Stimulated activated CD8-positive, alpha-beta memory T cell treated with anti-CD3 and anti-CD28 coated beads, Interleukin-15, amount 100 ng/mL, for 1 hour (primary cell): ENCODE measurements at regions not wholly inside any gene's neighbourhood (a gene's known extent, or its start where the extent isn't known, plus 50 kb on each side); places are given as distances from the start of the nearest gene placed in this dataset.
A peak's percentile ranks its signal among the peaks of the same experiment; 100 is the strongest.
"Not testable (repeated sequence)": the region's sequence is repeated elsewhere in the genome, so short reads cannot be mapped to it uniquely, and the experiment has no call there.

Source experiments
- DNase-seq: peaks from one replicate; pipeline ENCODE4 v3.0.0-alpha.2; 2020; ENCODE audit warnings: low read depth

DNA sequence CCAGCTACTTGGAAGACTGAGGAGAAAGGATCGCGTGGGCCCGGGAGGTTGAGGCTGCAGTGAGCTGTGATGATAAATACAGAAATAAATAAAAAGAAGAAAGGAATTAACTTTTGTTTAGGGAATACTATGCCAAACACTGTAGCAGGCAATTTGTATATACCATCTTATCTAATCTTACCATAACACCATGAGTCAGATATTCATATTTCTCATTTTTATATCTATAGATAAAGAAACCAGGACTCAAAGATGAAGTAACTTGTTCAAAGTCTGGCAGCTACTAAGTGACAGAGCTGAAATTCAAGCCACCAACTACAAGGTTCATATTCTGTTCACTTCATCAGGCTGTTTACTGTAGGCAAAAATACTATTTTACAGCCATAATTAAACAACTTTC is 119.2 kb upstream of the SLC39A10 start:
- DNase-seq: no peak

DNA sequence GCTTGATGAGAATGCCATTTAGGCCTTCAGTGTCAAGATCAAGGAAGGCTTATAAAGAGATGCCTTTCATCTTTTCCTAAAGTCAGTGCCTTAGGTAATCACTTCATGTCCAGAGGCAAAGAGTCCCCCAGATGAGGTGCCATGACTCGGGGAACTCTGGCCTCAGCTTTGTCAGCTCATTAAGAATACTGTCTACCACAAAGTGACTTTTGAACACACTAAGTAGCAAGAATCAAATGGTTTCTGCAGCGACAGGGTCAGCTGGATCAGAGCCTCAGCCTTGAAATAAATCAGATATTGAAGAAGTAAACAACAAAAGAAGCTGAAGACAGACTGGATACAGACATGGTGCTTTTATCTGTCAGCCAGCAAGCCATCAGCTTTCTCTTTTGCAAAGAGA is 120.1 kb upstream of the SLC39A10 start:
- no peak for DNase-seq

DNA sequence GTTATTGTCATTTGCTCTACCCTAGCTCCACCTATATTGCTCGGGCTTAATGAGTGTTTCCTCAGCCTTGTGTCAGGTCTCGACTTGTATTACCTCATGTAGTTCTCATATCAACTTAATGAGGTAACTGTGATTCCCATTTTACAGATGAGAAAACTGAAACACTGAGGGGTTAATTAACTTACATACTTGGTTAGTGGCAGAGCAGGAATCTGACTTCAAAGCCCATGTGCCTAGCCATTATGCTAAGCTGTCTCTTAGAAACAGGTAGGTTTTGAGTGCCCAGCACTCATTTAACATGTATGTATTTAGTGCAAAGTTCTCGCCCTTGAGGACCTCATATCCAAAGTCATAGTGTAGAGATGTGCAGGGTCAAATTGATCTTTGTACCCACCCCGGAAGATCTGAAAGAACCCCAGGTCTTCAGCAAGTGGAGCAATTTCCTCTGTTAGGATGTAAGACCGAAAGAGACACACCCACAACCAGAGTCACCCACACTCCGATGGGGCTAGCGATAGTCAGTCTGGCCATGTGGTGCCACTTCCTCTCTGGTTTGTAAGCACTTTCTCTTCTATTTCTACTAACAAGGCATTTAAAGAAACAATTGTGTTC is 121.0 kb upstream of the SLC39A10 start:
- peak; percentile 39 for DNase-seq

DNA sequence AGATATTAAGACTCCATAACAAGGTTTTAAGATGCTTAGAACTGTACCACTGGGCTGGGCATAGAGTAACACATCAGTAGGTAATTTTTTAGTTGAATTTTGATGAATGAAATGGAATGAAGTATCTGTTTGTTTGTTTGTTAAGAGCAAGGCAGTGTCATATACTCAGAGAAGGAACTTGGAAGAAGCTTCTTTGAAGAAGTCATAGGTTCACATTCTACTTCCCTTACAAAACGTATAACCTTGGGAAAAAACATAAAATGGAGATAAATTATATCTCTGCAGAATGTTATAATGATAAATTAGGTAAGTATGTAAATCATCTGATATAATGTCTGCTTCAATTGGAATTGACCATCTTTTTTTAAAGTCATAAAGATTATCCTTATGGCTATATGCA is 122.1 kb upstream of the SLC39A10 start:
- DNase-seq: no peak

DNA sequence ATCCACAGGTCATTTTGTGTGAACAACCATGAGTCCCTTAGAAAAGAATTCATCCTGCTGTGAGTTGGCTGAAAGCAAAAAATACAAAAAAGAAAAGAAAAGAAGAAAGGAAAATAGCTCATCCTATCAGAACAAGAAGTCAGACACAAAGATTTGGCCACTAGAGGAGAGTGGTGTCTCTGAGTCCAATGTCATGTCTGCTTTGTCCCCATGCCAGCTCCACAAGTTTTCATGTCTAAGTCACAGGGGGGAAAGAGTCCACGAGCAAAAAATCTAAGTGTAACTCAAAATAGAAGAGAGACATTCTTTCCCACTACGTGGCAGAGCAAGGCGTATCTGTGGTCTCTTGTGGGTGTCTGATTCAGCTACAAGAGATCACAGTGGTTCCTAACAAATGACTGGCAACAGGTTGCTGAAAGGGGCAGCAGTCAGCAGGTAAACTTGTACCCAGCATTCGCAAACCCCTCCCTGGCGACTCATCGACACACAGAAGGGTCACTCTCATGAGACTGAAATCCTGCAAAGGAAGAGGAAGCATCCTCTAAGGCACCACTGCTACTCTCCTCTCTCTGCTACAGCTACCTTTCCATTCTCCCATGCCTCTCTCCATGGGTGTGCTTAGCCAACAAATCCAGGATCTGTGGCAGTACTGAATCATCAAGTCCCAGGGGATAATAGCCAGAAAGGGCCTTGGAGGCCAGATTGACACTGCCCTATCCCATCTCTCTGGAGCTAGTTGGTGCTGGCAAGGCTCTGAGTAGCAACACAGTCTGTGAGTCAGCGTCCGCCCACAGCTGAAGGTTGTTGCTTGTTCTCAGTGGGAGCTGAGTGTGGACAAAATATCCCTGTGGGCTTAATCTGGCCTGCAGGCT is 123.0 kb upstream of the SLC39A10 start:
- DNase-seq: peak; percentile 20

DNA sequence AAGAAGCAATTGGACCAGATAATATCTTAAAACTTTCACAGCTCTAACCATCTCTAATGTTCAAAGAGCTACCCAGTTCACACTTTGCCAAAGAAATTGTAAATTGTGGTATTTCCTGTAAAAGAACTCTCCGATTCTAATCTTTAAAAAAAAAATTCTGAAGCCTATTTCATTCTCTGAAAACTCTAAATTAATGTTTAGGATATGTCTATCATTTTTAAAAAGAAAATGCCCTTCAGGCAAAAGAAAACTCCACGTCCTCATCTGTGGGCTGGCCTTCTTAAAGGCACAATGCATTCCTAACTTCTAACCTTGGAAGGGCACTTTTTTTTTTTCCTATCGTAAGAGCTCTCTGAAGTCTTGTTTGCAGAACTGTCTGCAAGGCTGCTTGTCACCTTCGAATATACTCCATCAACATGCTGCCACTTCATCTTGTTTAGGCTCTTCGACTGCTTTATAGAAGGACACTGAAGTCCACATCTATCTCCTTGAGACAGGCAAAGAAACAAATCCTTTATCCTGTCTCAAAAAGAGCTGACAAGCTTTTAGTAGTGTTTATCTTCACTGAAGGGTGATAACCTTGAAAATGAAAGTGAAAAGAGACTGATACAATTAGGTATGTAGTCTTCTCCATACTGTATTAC is 124.3 kb upstream of the SLC39A10 start:
- DNase-seq: no peak

DNA sequence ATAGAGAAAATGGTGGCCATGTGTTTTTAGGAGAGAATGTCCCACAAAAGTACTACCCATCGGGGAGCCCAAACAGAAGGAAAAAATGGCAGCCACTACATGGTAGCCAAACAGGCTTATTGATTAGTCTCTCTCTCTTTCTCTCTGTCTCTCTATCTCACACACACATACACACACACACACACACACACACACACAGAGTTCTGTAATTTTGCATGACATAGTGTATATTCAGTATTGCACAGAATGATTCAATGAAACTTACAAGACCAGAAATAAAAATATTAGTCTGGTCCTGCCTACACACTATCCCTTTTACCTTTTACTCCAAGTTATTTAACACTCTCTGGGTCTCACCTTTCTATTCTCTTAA is 124.8 kb upstream of the SLC39A10 start:
- no peak for DNase-seq

DNA sequence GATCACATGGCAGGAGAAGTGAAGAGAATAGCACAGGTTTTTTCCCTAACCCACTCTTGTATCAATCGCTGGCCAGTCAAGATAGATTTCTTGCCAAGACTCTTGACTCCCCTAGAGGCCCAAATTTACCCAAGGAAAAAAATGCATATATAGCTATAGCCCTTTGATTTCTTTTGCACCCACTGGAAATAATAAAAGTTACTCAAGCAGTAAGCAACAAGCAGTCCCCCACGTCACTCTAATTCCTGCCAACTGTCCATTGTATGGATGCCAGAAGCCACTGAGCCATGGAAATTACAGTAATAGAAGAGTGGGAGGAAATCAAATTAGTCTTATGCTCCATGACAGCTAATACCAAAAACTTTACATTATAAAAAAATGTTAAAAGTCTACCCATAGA is 125.3 kb upstream of the SLC39A10 start:
- no peak for DNase-seq

DNA sequence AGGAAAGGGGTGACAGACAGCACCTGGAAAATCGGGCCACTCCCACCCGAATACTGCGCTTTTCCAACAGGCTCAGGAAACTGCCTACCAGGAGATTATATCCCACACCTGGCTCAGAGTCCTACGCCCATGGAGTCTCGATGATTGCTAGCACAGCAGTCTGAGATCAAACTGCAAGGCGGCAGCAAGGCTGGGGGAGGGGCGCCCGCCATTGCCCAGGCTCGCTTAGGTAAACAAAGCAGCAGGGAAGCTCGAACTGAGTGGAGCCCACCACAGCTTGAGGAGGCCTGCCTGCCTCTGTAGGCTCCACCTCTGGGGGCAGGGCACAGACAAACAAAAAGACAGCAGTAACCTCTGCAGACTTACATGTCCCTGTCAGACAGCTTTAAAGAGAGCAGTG is 133.8 kb upstream of the SLC39A10 start:
- not testable (repeated sequence) for DNase-seq

DNA sequence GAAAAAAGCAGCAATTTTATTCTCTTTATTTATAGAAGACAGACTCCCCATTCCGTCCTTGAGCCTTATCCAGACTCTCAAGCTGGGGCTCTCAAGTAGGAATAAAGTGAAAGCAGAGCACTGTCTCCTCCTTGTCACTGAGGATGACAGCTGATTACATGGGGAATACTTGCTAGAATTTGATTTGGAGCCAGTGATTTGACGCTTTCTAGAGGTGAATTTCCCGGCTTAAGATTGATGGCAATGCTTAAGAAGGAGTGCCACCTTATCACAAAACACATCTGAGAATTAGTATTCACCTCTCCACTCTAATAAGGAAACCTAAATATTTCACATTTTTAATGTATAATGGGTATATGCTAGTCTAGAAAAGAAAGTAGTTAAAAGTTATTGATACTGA is 135.4 kb upstream of the SLC39A10 start:
- DNase-seq: no peak

DNA sequence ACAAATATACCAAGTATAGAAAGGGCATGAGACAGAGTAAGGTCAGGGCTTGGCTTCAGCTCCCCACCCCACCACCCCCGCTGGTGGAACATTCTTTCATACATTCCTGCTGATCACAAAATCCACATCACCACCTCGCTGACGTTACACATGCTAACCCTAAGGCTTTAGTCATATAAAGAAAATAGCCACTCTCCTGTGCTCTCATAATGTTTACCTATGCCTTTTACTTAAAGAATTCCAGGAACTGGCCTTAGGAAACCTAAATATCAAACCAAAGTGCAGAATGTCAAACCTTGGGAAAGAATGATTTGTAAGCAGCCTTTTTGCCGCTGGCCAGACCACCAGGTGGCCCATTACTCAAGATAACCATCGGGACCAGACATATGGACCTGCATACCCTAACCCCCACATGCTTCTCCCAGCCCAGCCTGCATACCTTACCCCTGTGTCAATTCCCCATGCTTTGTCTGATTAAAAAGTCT is 136.3 kb upstream of the SLC39A10 start:
- DNase-seq: no peak

DNA sequence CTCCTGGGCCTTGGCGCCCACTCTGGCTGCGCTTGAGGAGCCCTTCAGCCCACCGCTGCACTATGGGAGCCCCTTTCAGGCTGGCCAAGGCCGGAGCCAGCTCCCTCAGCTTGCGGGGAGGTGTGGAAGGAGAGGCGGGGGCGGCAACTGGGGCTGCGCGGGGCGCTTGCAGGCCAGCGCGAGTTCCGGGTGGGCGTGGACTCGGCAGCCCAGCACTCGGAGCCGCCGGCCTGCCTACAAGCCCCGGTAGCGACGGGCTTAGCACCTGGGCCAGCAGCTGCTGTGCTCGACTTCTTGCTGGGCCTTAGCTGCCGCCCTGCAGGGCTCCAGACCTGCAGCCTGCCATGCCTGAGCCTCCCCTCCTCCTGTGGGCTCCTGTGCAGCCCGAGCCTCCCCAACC is 141.5 kb upstream of the SLC39A10 start:
- DNase-seq: no peak

DNA sequence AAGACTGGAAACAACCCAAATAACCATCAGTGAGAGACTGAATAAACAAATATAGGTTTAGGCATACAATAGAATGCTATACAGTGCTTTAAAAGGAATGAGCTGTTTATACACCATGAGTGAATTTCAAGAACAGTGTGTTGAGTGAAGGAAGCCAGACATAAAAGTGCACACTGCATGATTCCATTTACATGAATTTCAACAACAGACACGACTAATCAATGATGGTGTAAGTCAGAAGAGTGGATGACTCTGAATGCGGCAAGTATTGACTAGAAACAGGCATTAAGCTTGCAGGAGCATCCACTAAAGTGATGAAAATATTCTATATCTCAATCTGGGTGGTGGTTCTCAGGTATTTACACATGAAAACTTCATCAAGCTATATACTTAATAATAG is 142.7 kb upstream of the SLC39A10 start:
- no peak for DNase-seq

DNA sequence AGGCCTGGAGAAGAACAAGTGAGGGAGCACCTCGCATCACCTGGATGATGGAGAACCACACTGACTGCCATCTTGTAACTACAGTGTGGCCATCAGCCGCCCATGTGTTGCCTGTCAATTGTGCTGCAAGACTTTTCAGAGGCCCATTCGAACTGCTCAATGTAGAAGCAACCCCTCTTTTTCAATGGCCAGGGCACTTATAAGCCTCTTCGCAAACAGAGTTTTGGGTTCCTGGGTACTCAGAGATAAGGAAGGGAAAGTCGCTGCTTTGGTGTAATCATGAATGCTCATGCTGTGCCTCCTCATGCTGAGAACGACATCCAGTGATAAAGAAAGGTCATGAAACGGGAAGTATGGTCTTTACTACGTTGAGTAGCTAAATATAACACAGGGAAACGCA is 143.9 kb upstream of the SLC39A10 start:
- no peak for DNase-seq

DNA sequence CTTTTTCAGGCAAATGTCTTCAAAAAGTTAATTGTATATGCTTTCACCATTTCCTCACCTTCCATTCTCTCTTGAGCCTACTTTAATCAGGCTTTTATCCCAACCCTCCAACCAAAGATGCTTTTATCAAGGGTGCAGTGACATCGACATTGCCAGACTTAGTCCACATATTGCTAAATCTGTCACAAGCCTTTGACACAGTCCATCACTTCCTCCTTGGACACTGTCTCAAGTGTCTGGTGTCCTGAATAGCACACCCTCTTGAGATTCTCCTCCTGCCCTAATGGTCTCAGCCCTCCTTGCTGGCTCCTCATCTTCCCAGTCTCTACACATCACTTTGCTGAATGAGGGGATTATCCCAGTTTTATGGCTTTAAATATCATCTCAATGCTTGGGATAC is 147.5 kb upstream of the SLC39A10 start:
- no peak for DNase-seq

DNA sequence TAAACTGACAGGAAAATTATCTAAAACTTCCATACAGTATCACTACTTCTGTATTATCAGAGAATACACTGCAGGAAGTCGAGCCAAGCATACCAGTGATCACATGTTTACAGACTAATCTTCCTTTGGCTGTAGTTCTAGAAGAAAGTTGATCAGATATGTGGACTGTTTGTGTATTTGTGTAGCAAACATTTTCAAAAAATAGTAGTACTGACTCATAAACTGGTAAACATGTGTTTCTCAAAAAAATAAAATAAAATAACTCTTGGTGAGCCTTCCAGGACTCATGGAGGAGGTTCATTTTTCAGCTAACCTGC is 148.9 kb upstream of the SLC39A10 start:
- DNase-seq: no peak

DNA sequence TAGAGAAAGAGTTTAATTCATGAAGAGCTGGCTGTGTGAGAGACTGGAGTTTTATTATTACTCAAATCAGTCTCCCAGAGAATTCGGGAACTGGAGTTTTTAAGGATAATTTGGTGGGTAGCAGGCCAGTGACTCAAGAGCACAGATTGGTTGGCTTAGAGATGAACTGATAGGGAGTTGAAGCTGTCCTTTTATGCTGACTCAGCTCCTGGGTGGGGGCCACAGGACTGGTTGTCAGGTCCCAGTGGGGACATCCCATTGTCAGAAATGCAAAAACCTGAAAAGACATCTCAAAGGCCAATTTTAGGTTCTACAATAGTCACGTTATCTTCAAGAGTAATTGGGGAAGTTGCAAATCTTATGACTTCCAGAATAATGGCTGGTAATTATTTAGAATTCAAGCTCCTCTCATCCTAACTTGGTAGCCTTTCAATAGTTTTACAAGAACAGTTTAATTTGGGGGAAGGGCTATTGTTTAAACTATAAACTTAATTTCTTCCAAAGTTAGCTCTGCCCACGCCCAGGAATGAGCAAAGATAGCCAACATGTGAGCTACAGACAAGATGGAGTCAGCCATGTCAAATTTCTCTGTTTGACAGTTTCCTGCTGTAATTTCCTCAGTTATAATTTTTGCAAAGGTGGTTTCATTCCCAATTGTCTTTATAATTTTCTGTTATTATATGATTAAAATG is 149.4 kb upstream of the SLC39A10 start:
- no peak for DNase-seq

DNA sequence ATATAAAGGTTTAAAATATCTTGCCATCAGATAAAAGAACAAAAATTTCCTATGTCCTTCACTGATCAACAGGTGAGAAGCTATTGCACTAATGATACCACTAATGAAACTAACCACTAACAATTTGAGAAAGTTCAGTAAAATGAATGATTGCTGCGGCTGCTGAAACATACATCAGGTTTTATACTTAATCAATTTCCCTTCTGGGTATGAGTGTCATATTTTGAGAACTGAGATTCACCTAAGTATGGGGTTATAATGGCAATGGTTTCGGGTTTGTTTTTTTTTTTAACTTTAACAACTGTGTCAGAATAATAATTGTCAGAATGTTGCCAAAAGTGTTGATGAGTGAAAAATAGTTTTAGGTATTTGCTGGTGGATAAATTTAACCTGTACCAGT is 151.3 kb upstream of the SLC39A10 start:
- DNase-seq: no peak

DNA sequence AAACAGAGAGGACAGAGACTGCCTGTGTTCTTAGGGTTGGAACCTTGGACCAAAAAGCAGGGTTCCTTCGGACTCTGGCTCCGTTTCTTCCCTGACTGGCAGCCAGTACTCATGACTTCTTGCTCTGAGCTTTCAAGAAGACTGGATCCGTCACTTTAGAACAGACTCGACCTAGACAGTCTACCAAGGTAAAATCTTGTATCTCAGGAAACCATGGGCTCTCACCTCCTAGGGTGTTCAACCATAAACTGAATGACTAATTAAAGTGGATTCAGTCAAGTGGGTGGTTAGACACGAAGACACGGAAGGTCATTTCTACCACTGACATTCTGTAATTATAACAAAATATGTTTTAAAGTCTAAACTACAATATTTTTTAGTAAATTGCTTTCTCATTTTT is 153.8 kb upstream of the SLC39A10 start:
- no peak for DNase-seq

DNA sequence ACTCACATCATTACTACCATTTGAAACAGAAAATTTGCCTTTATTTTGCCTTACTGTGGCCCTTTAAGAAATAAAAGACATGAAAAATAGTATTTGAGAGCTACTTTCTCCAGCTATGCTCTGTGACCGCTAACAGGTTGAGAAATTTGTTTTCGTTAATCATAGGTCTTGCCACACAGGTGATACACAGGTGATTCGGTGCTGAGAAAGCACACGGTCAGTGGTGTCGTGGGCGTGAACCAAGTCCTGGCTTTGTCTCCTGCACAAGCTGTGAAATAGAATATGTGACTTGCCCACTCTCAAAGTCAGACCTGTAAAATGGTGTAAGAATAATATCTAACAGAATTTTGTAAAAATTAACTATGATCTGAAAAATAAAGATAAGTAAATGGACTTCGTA is 155.3 kb upstream of the SLC39A10 start:
- DNase-seq: no peak

DNA sequence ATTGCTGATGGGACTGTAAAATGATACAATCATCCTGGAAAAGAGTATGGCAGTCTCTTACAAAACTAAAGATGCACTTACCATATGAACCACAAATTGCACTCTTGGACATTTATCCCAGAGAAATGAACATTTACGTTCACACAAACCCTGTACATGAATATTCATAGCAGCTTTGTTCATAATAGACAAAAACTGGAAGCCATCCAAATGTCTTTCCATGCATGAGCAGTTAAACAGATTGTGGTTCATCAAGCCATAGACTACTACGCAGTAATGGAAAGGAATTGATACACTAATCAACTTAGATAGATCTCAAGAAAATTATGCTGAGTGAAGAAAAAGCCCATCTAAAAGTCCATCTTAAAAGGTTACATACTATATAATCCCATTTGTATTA is 156.1 kb upstream of the SLC39A10 start:
- no peak for DNase-seq

DNA sequence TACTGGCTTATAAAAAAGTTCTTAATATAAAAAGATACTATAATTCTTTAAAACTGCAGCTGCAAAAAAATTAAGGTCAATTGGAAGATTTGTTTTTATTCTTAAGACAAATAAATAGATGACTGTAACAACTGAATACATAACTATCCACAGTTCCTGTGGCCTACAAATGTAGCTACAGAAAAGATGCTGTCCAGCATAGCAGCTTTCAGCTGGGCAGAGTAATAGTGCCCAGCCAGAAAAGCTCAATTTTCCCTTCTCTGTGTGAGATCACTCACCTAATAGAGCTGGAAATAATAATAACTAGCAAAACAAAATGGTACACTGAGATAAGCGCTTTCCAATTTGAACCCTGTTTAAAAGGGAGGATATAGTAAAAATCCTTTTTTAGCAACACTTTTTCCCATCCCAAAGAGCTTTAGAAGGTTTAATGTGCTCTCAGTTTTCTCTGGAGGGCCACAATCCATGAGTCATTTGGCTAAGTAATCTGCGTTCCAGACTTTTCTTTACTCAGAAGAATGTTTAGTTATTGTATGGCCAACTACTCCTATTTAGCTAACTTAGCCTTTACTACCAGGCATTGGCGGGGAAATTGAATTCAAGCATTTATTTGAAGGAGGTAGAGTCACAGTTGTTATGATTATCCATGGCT is 158.1 kb upstream of the SLC39A10 start:
- no peak for DNase-seq
